ENCODE measurements at regions not wholly inside any gene's neighbourhood (a gene's known extent, or its start where the extent isn't known, plus 50 kb on each side); places are given as distances from the start of the nearest gene placed in this dataset.

GRCh38 chr3:102224171-102224570 is 210.6 kb upstream of the ZPLD1 start:
- ATAC-seq (ENCODE audit: low FRiP score) (peak; percentile 72), DNase-seq (peak in 1 of 2 donors; percentile 42)
- no peaks in the 10 kb centered on the region for H3K27me3 ChIP-seq (ENCODE audit: control insufficient read depth in 1 of 2, insufficient read depth in 2 of 2, low read length in 1 of 2)
- intact Hi-C loops (cut with DNase I) = loop anchor here in 1 of 2 donors (2.0 kb wide), 2 partner anchors 413 to 421 kb away; no protein-coding TSS in a partner anchor
- H3K27ac ChIP-seq (ENCODE audit: low read depth in 1 of 2, low read length in 2 of 2) = no peak overlapping the region
- no peaks in the 10 kb centered on the region for H3K36me3 ChIP-seq (ENCODE audit: control insufficient read depth in 1 of 2, insufficient read depth in 2 of 2, low read length in 1 of 2)
- no peaks in the 10 kb centered on the region for H3K4me1 ChIP-seq (ENCODE audit: control insufficient read depth in 1 of 2, insufficient read depth in 2 of 2, low read length in 2 of 2)
- H3K9me3 ChIP-seq (ENCODE audit: control insufficient read depth, low read length) = no peaks in the 10 kb centered on the region
- H3K4me3 ChIP-seq (ENCODE audit: low read length in 2 of 2) = no peak overlapping the region
- WGBS, 2 donors = 86 to 88% methylated on average over 3 of the region's 3 CpGs

GRCh38 chr3:102225005-102225404 is 209.8 kb upstream of the ZPLD1 start:
- Histone ChIP-seq H3K27ac (ENCODE audit: low read depth in 1 of 2, low read length in 2 of 2) (no peak overlapping the region), H3K27me3 (ENCODE audit: control insufficient read depth in 1 of 2, insufficient read depth in 2 of 2, low read length in 1 of 2) (no peaks in the 10 kb centered on the region), H3K4me3 (ENCODE audit: low read length in 2 of 2) (no peak overlapping the region), H3K36me3 (ENCODE audit: control insufficient read depth in 1 of 2, insufficient read depth in 2 of 2, low read length in 1 of 2) (no peaks in the 10 kb centered on the region), H3K4me1 (ENCODE audit: control insufficient read depth in 1 of 2, insufficient read depth in 2 of 2, low read length in 2 of 2) (no peaks in the 10 kb centered on the region), H3K9me3 (ENCODE audit: control insufficient read depth, low read length) (no peaks in the 10 kb centered on the region)
- no peak for DNase-seq
- no peak for ATAC-seq (ENCODE audit: low FRiP score)
- intact Hi-C loops (cut with DNase I) = loop anchor here (1.0 to 2.0 kb wide), 3 partner anchors 414 to 422 kb away; no protein-coding TSS in a partner anchor
- 76 to 77% methylated on average over 8 of the region's 8 CpGs for WGBS, 2 donors

DNA sequence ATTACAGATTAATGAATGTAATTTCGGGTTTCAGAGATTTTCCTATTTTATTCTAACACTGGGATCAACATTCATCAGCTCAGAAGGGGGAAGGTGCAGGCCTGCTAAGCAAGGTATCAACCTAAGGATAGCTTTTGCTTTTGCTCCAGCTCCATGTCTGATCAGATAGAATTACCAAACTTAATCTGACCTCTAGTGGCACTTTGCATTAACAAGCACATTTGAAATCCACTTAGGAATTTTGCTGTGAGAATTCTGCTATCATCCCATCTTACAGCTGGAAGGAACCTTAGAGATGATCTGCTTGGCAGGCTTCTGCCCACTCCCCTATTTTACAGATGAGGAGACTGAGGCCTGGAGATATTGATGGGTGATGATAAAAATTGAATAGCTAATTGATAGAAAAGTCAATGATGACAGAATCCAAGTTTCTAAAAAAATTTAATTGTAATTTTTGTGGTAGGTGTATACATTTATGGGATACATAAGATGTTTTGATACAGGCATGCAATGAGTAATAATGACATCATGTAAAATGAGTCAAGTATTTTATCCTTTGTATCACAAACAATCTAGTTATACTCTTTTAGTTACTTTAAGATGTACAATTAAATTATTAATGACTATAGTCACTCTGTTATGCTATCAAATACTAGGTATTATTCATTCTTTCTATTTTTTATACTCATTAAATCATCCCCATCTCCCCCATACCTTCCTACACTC is 209.2 kb upstream of the ZPLD1 start:
- H3K4me3 ChIP-seq (ENCODE audit: low read length in 2 of 2) = no peak overlapping the region
- H3K36me3 ChIP-seq (ENCODE audit: control insufficient read depth in 1 of 2, insufficient read depth in 2 of 2, low read length in 1 of 2) = no peaks in the 10 kb centered on the region
- no peak overlapping the region for H3K27ac ChIP-seq (ENCODE audit: low read depth in 1 of 2, low read length in 2 of 2)
- no peaks in the 10 kb centered on the region for H3K9me3 ChIP-seq (ENCODE audit: control insufficient read depth, low read length)
- 15 to 27% methylated on average over 1 of the region's 1 CpG for WGBS, 2 donors
- peak; percentile 80 for ATAC-seq (ENCODE audit: low FRiP score)
- no peaks in the 10 kb centered on the region for H3K4me1 ChIP-seq (ENCODE audit: control insufficient read depth in 1 of 2, insufficient read depth in 2 of 2, low read length in 2 of 2)
- DNase-seq = no peak
- intact Hi-C loops (cut with DNase I) = loop anchor here (1.0 to 2.0 kb wide), 3 partner anchors 415 to 423 kb away; no protein-coding TSS in a partner anchor
- no peaks in the 10 kb centered on the region for H3K27me3 ChIP-seq (ENCODE audit: control insufficient read depth in 1 of 2, insufficient read depth in 2 of 2, low read length in 1 of 2)

DNA sequence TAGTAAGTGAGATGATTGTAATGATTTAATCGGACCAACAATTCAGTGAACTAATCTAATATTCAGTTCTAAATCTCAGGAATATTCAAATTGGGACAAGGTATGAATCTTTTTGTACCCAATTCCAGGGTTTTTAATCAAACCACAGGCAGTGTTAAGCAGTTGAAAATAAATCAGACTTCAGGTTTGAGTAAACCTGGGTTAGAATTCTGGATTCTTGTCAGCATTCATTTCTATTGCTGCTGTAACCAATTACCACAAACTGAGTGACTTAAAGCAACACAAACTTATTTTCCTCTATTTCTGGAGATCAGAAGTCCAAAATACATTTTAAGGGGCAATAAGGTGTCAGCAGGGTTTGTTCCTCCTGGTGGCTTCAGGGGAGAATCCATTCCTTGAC is 208.4 kb upstream of the ZPLD1 start:
- no peaks in the 10 kb centered on the region for H3K4me1 ChIP-seq (ENCODE audit: control insufficient read depth in 1 of 2, insufficient read depth in 2 of 2, low read length in 2 of 2)
- intact Hi-C loops (cut with DNase I) = no loop called here
- 89% methylated on average over 1 of the region's 1 CpG for WGBS, 2 donors

DNA sequence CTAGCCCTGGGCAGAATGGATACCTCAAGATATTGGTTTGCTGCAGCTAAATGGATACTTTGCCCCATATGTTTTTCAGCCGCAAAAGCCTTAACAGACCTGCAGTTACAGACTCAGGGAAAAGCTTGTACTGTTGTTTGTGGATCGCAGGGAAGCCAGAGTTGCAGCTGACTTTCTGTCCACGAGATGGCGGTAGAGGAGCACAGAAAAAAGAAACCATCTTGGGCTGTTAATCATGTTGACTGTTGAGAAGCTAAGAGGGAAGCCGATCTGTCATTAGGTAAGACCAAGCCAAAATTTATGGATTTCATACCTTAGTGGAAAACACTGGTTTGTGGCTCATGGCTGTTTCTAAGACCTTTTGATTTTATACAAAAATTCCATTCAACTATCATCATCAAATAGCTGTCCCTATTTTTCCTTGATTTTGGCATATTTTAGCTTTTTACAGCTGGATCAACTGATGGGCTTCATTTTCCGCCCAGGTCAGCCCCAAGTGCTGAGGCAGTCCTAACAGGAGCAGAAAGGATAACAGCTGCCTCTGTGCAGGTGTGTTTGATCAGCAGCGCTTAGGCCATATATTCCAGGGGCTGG is 205.7 kb upstream of the ZPLD1 start:
- 18 to 19% methylated on average over 7 of the region's 7 CpGs for WGBS, 2 donors
- intact Hi-C loops (cut with DNase I) = loop anchor here in 1 of 2 donors (2.0 kb wide), 1 partner anchor 308 kb away; no protein-coding TSS in a partner anchor
- ATAC-seq (ENCODE audit: low FRiP score) = peak; percentile 85

More for the DNA sequence above, 208.4 kb upstream of the ZPLD1 start:
- no peaks in the 10 kb centered on the region for H3K36me3 ChIP-seq (ENCODE audit: control insufficient read depth in 1 of 2, insufficient read depth in 2 of 2, low read length in 1 of 2)
- ATAC-seq (ENCODE audit: low FRiP score) (no peak), DNase-seq (no peak)
- H3K27ac ChIP-seq (ENCODE audit: low read depth in 1 of 2, low read length in 2 of 2) = no peak overlapping the region
- H3K4me3 ChIP-seq (ENCODE audit: low read length in 2 of 2) = no peak overlapping the region
- no peaks in the 10 kb centered on the region for H3K9me3 ChIP-seq (ENCODE audit: control insufficient read depth, low read length)
- no peaks in the 10 kb centered on the region for H3K27me3 ChIP-seq (ENCODE audit: control insufficient read depth in 1 of 2, insufficient read depth in 2 of 2, low read length in 1 of 2)

GRCh38 chr3:102230057-102230456 is 204.8 kb upstream of the ZPLD1 start:
- intact Hi-C loops (cut with DNase I) = loop anchor here in 1 of 2 donors (5.0 kb wide), 1 partner anchor 312 kb away; no protein-coding TSS in a partner anchor
- Histone ChIP-seq H3K36me3 (ENCODE audit: control insufficient read depth in 1 of 2, insufficient read depth in 2 of 2, low read length in 1 of 2) (no peaks in the 10 kb centered on the region), H3K4me1 (ENCODE audit: control insufficient read depth in 1 of 2, insufficient read depth in 2 of 2, low read length in 2 of 2) (no peaks in the 10 kb centered on the region), H3K27me3 (ENCODE audit: control insufficient read depth in 1 of 2, insufficient read depth in 2 of 2, low read length in 1 of 2) (no peaks in the 10 kb centered on the region), H3K27ac (ENCODE audit: low read depth in 1 of 2, low read length in 2 of 2) (no peak overlapping the region), H3K4me3 (ENCODE audit: low read length in 2 of 2) (no peak overlapping the region), H3K9me3 (ENCODE audit: control insufficient read depth, low read length) (no peaks in the 10 kb centered on the region)
- no peak for ATAC-seq (ENCODE audit: low FRiP score)
- no peak for DNase-seq
- WGBS, 2 donors = 83 to 90% methylated on average over 2 of the region's 2 CpGs

More for the DNA sequence above, 205.7 kb upstream of the ZPLD1 start:
- Histone ChIP-seq H3K36me3 (ENCODE audit: control insufficient read depth in 1 of 2, insufficient read depth in 2 of 2, low read length in 1 of 2) (no peaks in the 10 kb centered on the region), H3K27me3 (ENCODE audit: control insufficient read depth in 1 of 2, insufficient read depth in 2 of 2, low read length in 1 of 2) (no peaks in the 10 kb centered on the region), H3K4me3 (ENCODE audit: low read length in 2 of 2) (no peak overlapping the region), H3K4me1 (ENCODE audit: control insufficient read depth in 1 of 2, insufficient read depth in 2 of 2, low read length in 2 of 2) (no peaks in the 10 kb centered on the region), H3K9me3 (ENCODE audit: control insufficient read depth, low read length) (no peaks in the 10 kb centered on the region), H3K27ac (ENCODE audit: low read depth in 1 of 2, low read length in 2 of 2) (no peak overlapping the region)
- peak; percentile 73 to 80 for DNase-seq

- no peaks in the 10 kb centered on the region for H3K9me3 ChIP-seq (ENCODE audit: control insufficient read depth, low read length)
- 68 to 74% methylated on average over 1 of the region's 1 CpG for WGBS, 2 donors
- H3K4me3 ChIP-seq (ENCODE audit: low read length in 2 of 2) = no peak overlapping the region
- ATAC-seq (ENCODE audit: low FRiP score) (no peak), DNase-seq (no peak)
- no peaks in the 10 kb centered on the region for H3K27me3 ChIP-seq (ENCODE audit: control insufficient read depth in 1 of 2, insufficient read depth in 2 of 2, low read length in 1 of 2)
- no peaks in the 10 kb centered on the region for H3K4me1 ChIP-seq (ENCODE audit: control insufficient read depth in 1 of 2, insufficient read depth in 2 of 2, low read length in 2 of 2)
- H3K36me3 ChIP-seq (ENCODE audit: control insufficient read depth in 1 of 2, insufficient read depth in 2 of 2, low read length in 1 of 2) = no peaks in the 10 kb centered on the region
- intact Hi-C loops (cut with DNase I) = loop anchor here in 1 of 2 donors (5.0 kb wide), 1 partner anchor 308 kb away; no protein-coding TSS in a partner anchor
- no peak overlapping the region for H3K27ac ChIP-seq (ENCODE audit: low read depth in 1 of 2, low read length in 2 of 2)
Measured at GRCh38 chr3:102233881-102234280, 200.9 kb upstream of the ZPLD1 start.

- Histone ChIP-seq H3K4me1 (ENCODE audit: control insufficient read depth in 1 of 2, insufficient read depth in 2 of 2, low read length in 2 of 2) (no peaks in the 10 kb centered on the region), H3K27me3 (ENCODE audit: control insufficient read depth in 1 of 2, insufficient read depth in 2 of 2, low read length in 1 of 2) (no peaks in the 10 kb centered on the region), H3K4me3 (ENCODE audit: low read length in 2 of 2) (no peak overlapping the region), H3K27ac (ENCODE audit: low read depth in 1 of 2, low read length in 2 of 2) (no peak overlapping the region), H3K36me3 (ENCODE audit: control insufficient read depth in 1 of 2, insufficient read depth in 2 of 2, low read length in 1 of 2) (no peaks in the 10 kb centered on the region), H3K9me3 (ENCODE audit: control insufficient read depth, low read length) (no peaks in the 10 kb centered on the region)
- 65 to 68% methylated on average over 5 of the region's 5 CpGs for WGBS, 2 donors
- intact Hi-C loops (cut with DNase I) = no loop called here
- no peak for ATAC-seq (ENCODE audit: low FRiP score)
- DNase-seq = no peak
Measured at GRCh38 chr3:102235679-102236078, 199.1 kb upstream of the ZPLD1 start.

- H3K4me3 ChIP-seq (ENCODE audit: low read length in 2 of 2) = no peak overlapping the region
- DNase-seq (no peak), ATAC-seq (ENCODE audit: low FRiP score) (no peak)
- H3K27me3 ChIP-seq (ENCODE audit: control insufficient read depth in 1 of 2, insufficient read depth in 2 of 2, low read length in 1 of 2) = no peaks in the 10 kb centered on the region
- no peak overlapping the region for H3K27ac ChIP-seq (ENCODE audit: low read depth in 1 of 2, low read length in 2 of 2)
- H3K36me3 ChIP-seq (ENCODE audit: control insufficient read depth in 1 of 2, insufficient read depth in 2 of 2, low read length in 1 of 2) = no peaks in the 10 kb centered on the region
- H3K9me3 ChIP-seq (ENCODE audit: control insufficient read depth, low read length) = peaks cover under 1% of the 10 kb centered on the region
- 91 to 96% methylated on average over 3 of the region's 3 CpGs for WGBS, 2 donors
- H3K4me1 ChIP-seq (ENCODE audit: control insufficient read depth in 1 of 2, insufficient read depth in 2 of 2, low read length in 2 of 2) = no peaks in the 10 kb centered on the region
- intact Hi-C loops (cut with DNase I) = no loop called here
Measured at GRCh38 chr3:102237181-102237580, 197.6 kb upstream of the ZPLD1 start.
